Omental fat pad (tissue), 3 donors: ENCODE measurements at regions not wholly inside any gene's neighbourhood (a gene's known extent, or its start where the extent isn't known, plus 50 kb on each side); places are given as distances from the start of the nearest gene placed in this dataset.

ENCODE experiments used
- ATAC-seq: fragments of 150-250 bp; one replicate; pipeline ENCODE4 v1.9.1; 2016; ENCODE audit warnings: mild to moderate bottlenecking, moderate library complexity; ENCODE audit not compliant: low FRiP score
- DNase-seq: peaks from one replicate; pipeline ENCODE4 v3.0.0-alpha.2; 2019; ENCODE audit warnings: low spot score
- TF ChIP-seq, protein P1 (sequence below), 3 donors: fragments of 450-650 bp; IDR thresholded peaks; one replicate each; pipeline ENCODE4 v1.5.1; 2016 to 2017; ENCODE audit warnings: antibody characterized with exemption in 3 of 3, mild to moderate bottlenecking in 3 of 3, moderate library complexity in 2 of 3

- TF ChIP-seq, protein P1, sequence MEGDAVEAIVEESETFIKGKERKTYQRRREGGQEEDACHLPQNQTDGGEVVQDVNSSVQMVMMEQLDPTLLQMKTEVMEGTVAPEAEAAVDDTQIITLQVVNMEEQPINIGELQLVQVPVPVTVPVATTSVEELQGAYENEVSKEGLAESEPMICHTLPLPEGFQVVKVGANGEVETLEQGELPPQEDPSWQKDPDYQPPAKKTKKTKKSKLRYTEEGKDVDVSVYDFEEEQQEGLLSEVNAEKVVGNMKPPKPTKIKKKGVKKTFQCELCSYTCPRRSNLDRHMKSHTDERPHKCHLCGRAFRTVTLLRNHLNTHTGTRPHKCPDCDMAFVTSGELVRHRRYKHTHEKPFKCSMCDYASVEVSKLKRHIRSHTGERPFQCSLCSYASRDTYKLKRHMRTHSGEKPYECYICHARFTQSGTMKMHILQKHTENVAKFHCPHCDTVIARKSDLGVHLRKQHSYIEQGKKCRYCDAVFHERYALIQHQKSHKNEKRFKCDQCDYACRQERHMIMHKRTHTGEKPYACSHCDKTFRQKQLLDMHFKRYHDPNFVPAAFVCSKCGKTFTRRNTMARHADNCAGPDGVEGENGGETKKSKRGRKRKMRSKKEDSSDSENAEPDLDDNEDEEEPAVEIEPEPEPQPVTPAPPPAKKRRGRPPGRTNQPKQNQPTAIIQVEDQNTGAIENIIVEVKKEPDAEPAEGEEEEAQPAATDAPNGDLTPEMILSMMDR (IDR thresholded peaks at IDR 0.05), result no peak
- DNase-seq (no peak), ATAC-seq (no peak)
Measured at GRCh38 chr4:65880594-65880993, 210.3 kb upstream of the EPHA5 start.

GRCh38 chr4:65868096-65868824 lies 198.0 kb upstream of the EPHA5 start:
- DNase-seq (no peak), ATAC-seq (no peak)
- TF ChIP-seq, protein P1 (IDR thresholded peaks at IDR 0.05), result no peak

GRCh38 chr4:65865489-65865888 lies 195.2 kb upstream of the EPHA5 start:
- ATAC-seq (no peak), DNase-seq (no peak)
- TF ChIP-seq, protein P1 (IDR thresholded peaks at IDR 0.05), result no peak

- ATAC-seq (no peak), DNase-seq (no peak)
- TF ChIP-seq, protein P1 (IDR thresholded peaks at IDR 0.05), result no peak
Measured at GRCh38 chr4:65861993-65862392, 191.7 kb upstream of the EPHA5 start.

DNA sequence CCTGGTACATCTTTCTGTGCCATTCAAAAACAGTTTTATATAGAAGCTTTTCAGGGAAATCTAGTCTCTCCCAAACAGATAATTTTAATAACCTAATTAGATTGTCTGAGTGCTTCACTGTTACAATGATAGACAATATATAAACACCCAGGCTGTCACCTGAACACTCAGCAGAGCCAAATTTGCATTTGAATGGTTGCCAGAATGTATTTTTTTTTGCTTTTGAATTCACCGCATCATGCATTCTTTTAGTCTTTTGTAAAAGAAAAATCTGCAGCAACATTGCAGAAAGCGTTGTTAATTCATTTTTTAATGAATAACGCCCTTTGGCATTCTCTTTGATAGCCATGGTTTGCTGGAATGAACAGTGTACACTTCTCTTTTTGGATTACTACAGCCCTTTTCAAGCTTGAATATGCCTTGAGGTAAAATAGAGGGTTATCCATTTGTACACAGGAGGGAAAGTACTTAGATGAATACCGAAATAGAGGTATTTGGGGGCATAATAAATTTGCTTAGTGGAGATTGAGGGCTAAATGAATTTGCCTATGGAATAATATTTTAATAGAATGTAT lies 175.0 kb upstream of the EPHA5 start:
- ATAC-seq (no peak), DNase-seq (no peak)
- TF ChIP-seq, protein P1 (IDR thresholded peaks at IDR 0.05), result no peak

DNA sequence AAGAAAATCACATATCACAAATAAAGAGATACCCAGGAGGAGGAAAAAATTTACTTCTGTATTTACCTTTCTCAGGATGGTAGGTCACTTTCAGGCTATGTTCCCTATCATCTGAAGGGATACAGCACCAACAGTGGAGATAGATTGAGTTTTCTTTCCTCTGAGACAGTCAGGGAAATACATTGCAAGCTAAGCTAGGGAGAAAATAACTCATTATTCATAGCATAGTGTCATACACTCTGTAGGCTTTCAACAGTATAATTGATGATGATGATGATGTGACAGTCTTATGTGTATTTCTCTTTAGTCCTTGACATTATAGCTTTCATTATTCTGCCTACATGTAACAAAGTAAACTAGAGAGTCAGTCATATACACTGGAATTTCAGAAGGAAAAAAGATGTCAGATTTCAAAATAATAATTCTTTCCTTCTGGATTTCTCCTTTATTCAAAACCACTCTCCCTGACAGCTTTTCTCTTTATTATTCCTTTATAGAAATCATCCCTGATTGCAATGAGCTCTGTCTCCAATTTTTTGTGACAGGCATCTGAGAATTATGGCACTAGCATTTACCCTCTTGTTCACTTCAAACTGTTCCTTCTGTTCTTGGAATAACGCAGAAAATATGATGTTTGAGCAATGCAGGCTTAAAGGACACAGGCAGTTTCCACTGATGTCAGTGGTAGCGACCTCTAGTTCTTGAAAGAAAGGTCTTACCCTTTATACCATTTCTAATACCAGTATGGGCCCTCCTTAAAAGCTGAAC lies 169.1 kb upstream of the EPHA5 start:
- TF ChIP-seq, protein P1 (IDR thresholded peaks at IDR 0.05), result no peak
- no peak for ATAC-seq
- DNase-seq, result no peak
